BLaER1 (cell line): ENCODE measurements at regions not wholly inside any gene's neighbourhood (a gene's known extent, or its start where the extent isn't known, plus 50 kb on each side); places are given as distances from the start of the nearest gene placed in this dataset.
"Not testable (repeated sequence)": the region's sequence is repeated elsewhere in the genome, so short reads cannot be mapped to it uniquely, and the experiment has no call there.

Experiments used
- H3K27ac ChIP-seq: shearing (Covaris generic); formaldehyde crosslinking; 2 replicates; pipeline ENCODE4 v1.8.1; 2022
- H3K27me3 ChIP-seq: shearing (Covaris generic); formaldehyde crosslinking; 2 replicates; pipeline ENCODE4 v1.8.1; 2022
- H3K36me3 ChIP-seq: shearing (Covaris generic); formaldehyde crosslinking; 2 replicates; pipeline ENCODE4 v1.8.1; 2022
- H3K4me1 ChIP-seq: shearing (Covaris generic); formaldehyde crosslinking; 2 replicates; pipeline ENCODE4 v1.8.1; 2022
- H3K4me2 ChIP-seq: shearing (Covaris generic); formaldehyde crosslinking; 2 replicates; pipeline ENCODE4 v1.8.1; 2022
- H3K4me3 ChIP-seq: shearing (Covaris generic); formaldehyde crosslinking; 2 replicates; pipeline ENCODE4 v1.8.1; 2022
- H3K9ac ChIP-seq: shearing (Covaris generic); formaldehyde crosslinking; 2 replicates; pipeline ENCODE4 v1.8.1; 2022
- H3K9me3 ChIP-seq: shearing (Covaris generic); formaldehyde crosslinking; 2 replicates; pipeline ENCODE4 v1.8.1; 2022
- H4K20me1 ChIP-seq: shearing (Covaris generic); formaldehyde crosslinking; 2 replicates; pipeline ENCODE4 v1.8.1; 2022
- Cebpa-rat ChIP-seq: shearing (Covaris generic); IDR thresholded peaks from 2 replicates; pipeline ENCODE4 v1.8.1; 2022

GRCh38 chr18:55996717-55997116, 408.7 kb upstream of the TCF4 start:
- no peaks in the 10 kb centered on the region for H3K9me3 ChIP-seq
- H4K20me1 ChIP-seq: no peaks in the 10 kb centered on the region
- H3K36me3 ChIP-seq: no peaks in the 10 kb centered on the region
- H3K4me2 ChIP-seq: peak overlapping the region; percentile 73
- H3K27ac ChIP-seq: no peak overlapping the region
- peaks cover 21% of the 10 kb centered on the region for H3K4me1 ChIP-seq
- no peaks in the 10 kb centered on the region for H3K27me3 ChIP-seq
- no peak overlapping the region for H3K9ac ChIP-seq
- no peak for TF ChIP-seq Cebpa-rat
- H3K4me3 ChIP-seq: no peak overlapping the region

- Histone ChIP-seq H3K36me3 (no peaks in the 10 kb centered on the region), H3K4me1 (peaks cover 9% of the 10 kb centered on the region; the same call in 1 of the 2 replicates), H3K27me3 (no peaks in the 10 kb centered on the region), H4K20me1 (no peaks in the 10 kb centered on the region), H3K4me2 (no peak overlapping the region), H3K9ac (no peak overlapping the region), H3K4me3 (no peak overlapping the region), H3K27ac (no peak overlapping the region), H3K9me3 (no peaks in the 10 kb centered on the region)
- TF ChIP-seq Cebpa-rat: no peak
Measured at GRCh38 chr18:55990186-55990585, 402.2 kb upstream of the TCF4 start.

GRCh38 chr18:55988537-55988936, 400.5 kb upstream of the TCF4 start:
- H3K36me3 ChIP-seq: no peaks in the 10 kb centered on the region
- no peak overlapping the region for H3K9ac ChIP-seq
- no peak for TF ChIP-seq Cebpa-rat
- no peaks in the 10 kb centered on the region for H4K20me1 ChIP-seq
- peak overlapping the region; percentile 45; the same call in 1 of the 2 replicates for H3K27ac ChIP-seq
- H3K4me1 ChIP-seq: peaks cover 9% of the 10 kb centered on the region; the same call in 1 of the 2 replicates
- no peaks in the 10 kb centered on the region for H3K27me3 ChIP-seq
- H3K4me2 ChIP-seq: peak overlapping the region; percentile 57
- H3K4me3 ChIP-seq: no peak overlapping the region
- peaks cover 10% of the 10 kb centered on the region; the same call in 1 of the 2 replicates for H3K9me3 ChIP-seq

- H3K27ac ChIP-seq: no peak overlapping the region
- H3K27me3 ChIP-seq: no peaks in the 10 kb centered on the region
- H3K4me3 ChIP-seq: no peak overlapping the region
- TF ChIP-seq Cebpa-rat: no peak
- H3K4me2 ChIP-seq: no peak overlapping the region
- no peak overlapping the region for H3K9ac ChIP-seq
- H4K20me1 ChIP-seq: no peaks in the 10 kb centered on the region
- H3K4me1 ChIP-seq: peaks cover 3% of the 10 kb centered on the region; the same call in 1 of the 2 replicates
- H3K36me3 ChIP-seq: no peaks in the 10 kb centered on the region
- peaks cover 10% of the 10 kb centered on the region; the same call in 1 of the 2 replicates for H3K9me3 ChIP-seq
Measured at GRCh38 chr18:55983433-55983832, 395.4 kb upstream of the TCF4 start.

- no peaks in the 10 kb centered on the region for H4K20me1 ChIP-seq
- no peaks in the 10 kb centered on the region for H3K36me3 ChIP-seq
- no peak for TF ChIP-seq Cebpa-rat
- no peaks in the 10 kb centered on the region for H3K27me3 ChIP-seq
- H3K4me3 ChIP-seq: no peak overlapping the region
- peaks cover 10% of the 10 kb centered on the region; the same call in 1 of the 2 replicates for H3K9me3 ChIP-seq
- H3K9ac ChIP-seq: no peak overlapping the region
- H3K27ac ChIP-seq: no peak overlapping the region
- H3K4me1 ChIP-seq: no peaks in the 10 kb centered on the region
- no peak overlapping the region for H3K4me2 ChIP-seq
Measured at GRCh38 chr18:55982992-55983391, 395.0 kb upstream of the TCF4 start.

GRCh38 chr18:55981712-55982475, 393.9 kb upstream of the TCF4 start:
- Histone ChIP-seq H4K20me1 (no peaks in the 10 kb centered on the region), H3K4me3 (no peak overlapping the region), H3K9me3 (peaks cover 10% of the 10 kb centered on the region; the same call in 1 of the 2 replicates), H3K4me1 (no peaks in the 10 kb centered on the region), H3K4me2 (no peak overlapping the region), H3K27me3 (no peaks in the 10 kb centered on the region), H3K9ac (no peak overlapping the region), H3K36me3 (no peaks in the 10 kb centered on the region), H3K27ac (no peak overlapping the region)
- TF ChIP-seq Cebpa-rat: no peak

GRCh38 chr18:55974521-55974920, 386.5 kb upstream of the TCF4 start:
- no peak for TF ChIP-seq Cebpa-rat
- no peak overlapping the region for H3K4me2 ChIP-seq
- no peak overlapping the region for H3K9ac ChIP-seq
- peaks cover 4% of the 10 kb centered on the region for H3K9me3 ChIP-seq
- H4K20me1 ChIP-seq: no peaks in the 10 kb centered on the region
- H3K4me3 ChIP-seq: no peak overlapping the region
- H3K27me3 ChIP-seq: no peaks in the 10 kb centered on the region
- no peaks in the 10 kb centered on the region for H3K36me3 ChIP-seq
- H3K4me1 ChIP-seq: no peaks in the 10 kb centered on the region
- H3K27ac ChIP-seq: no peak overlapping the region

GRCh38 chr18:55968550-55968949, 380.6 kb upstream of the TCF4 start:
- no peaks in the 10 kb centered on the region for H3K4me1 ChIP-seq
- no peak overlapping the region for H3K4me3 ChIP-seq
- no peaks in the 10 kb centered on the region for H4K20me1 ChIP-seq
- no peak overlapping the region for H3K4me2 ChIP-seq
- H3K27me3 ChIP-seq: no peaks in the 10 kb centered on the region
- no peaks in the 10 kb centered on the region for H3K9me3 ChIP-seq
- no peak for TF ChIP-seq Cebpa-rat
- H3K36me3 ChIP-seq: no peaks in the 10 kb centered on the region
- H3K27ac ChIP-seq: no peak overlapping the region
- no peak overlapping the region for H3K9ac ChIP-seq

- H3K27me3 ChIP-seq: no peaks in the 10 kb centered on the region
- H3K9ac ChIP-seq: no peak overlapping the region
- no peak overlapping the region for H3K27ac ChIP-seq
- no peak for TF ChIP-seq Cebpa-rat
- H3K9me3 ChIP-seq: no peaks in the 10 kb centered on the region
- no peaks in the 10 kb centered on the region for H3K4me1 ChIP-seq
- H3K4me2 ChIP-seq: no peak overlapping the region
- no peaks in the 10 kb centered on the region for H4K20me1 ChIP-seq
- H3K36me3 ChIP-seq: no peaks in the 10 kb centered on the region
- H3K4me3 ChIP-seq: no peak overlapping the region
Measured at GRCh38 chr18:55967019-55967418, 379.0 kb upstream of the TCF4 start.

- no peak overlapping the region for H3K27ac ChIP-seq
- no peaks in the 10 kb centered on the region for H3K36me3 ChIP-seq
- H3K9me3 ChIP-seq: no peaks in the 10 kb centered on the region
- H3K4me1 ChIP-seq: no peaks in the 10 kb centered on the region
- no peaks in the 10 kb centered on the region for H4K20me1 ChIP-seq
- no peak for TF ChIP-seq Cebpa-rat
- no peaks in the 10 kb centered on the region for H3K27me3 ChIP-seq
- no peak overlapping the region for H3K4me2 ChIP-seq
- H3K9ac ChIP-seq: no peak overlapping the region
- no peak overlapping the region for H3K4me3 ChIP-seq
Measured at GRCh38 chr18:55964171-55964570, 376.2 kb upstream of the TCF4 start.

GRCh38 chr18:55953326-55953725, 365.3 kb upstream of the TCF4 start:
- Histone ChIP-seq H3K9me3 (no peaks in the 10 kb centered on the region; the same call in 1 of the 2 replicates), H3K4me2 (no peak overlapping the region), H3K4me1 (no peaks in the 10 kb centered on the region), H3K9ac (no peak overlapping the region), H3K27ac (no peak overlapping the region), H3K27me3 (no peaks in the 10 kb centered on the region), H4K20me1 (no peaks in the 10 kb centered on the region), H3K4me3 (no peak overlapping the region), H3K36me3 (no peaks in the 10 kb centered on the region)
- no peak for TF ChIP-seq Cebpa-rat

- not testable (repeated sequence) for H3K9me3 ChIP-seq, H3K4me3 ChIP-seq, H3K9ac ChIP-seq, H3K36me3 ChIP-seq, H3K27ac ChIP-seq, H3K27me3 ChIP-seq, H3K4me1 ChIP-seq, H4K20me1 ChIP-seq, H3K4me2 ChIP-seq
Measured at GRCh38 chr18:55951738-55952137, 363.7 kb upstream of the TCF4 start.
